Skeletal muscle satellite cell (primary cell): ENCODE measurements at regions not wholly inside any gene's neighbourhood (a gene's known extent, or its start where the extent isn't known, plus 50 kb on each side); places are given as distances from the start of the nearest gene placed in this dataset.

ENCODE experiments used
- H3K27me3 ChIP-seq: 2 replicates; pipeline ENCODE4 v1.7.0; 2013; ENCODE audit warnings: low read length; ENCODE audit not compliant: control insufficient read depth, insufficient read depth
- H3K36me3 ChIP-seq: 2 replicates; pipeline ENCODE4 v1.7.0; 2013; ENCODE audit warnings: mild to moderate bottlenecking, control low read depth, low read length; ENCODE audit not compliant: insufficient read depth
- H3K4me1 ChIP-seq: 2 replicates; pipeline ENCODE4 v1.7.0; 2013; ENCODE audit warnings: low read length; ENCODE audit not compliant: control insufficient read depth, insufficient read depth
- H3K4me2 ChIP-seq: 2 replicates; pipeline ENCODE4 v1.7.0; 2013; ENCODE audit warnings: mild to moderate bottlenecking, low read length
- H3K4me3 ChIP-seq: 2 replicates; pipeline ENCODE4 v1.7.0; 2013; ENCODE audit warnings: low read length
- H3K9ac ChIP-seq: 2 replicates; pipeline ENCODE4 v1.7.0; 2013; ENCODE audit warnings: mild to moderate bottlenecking, low read depth, low read length, moderate library complexity
- H3K9me3 ChIP-seq: replicated peaks from 2 replicates; pipeline ENCODE4 v1.7.0; 2013; ENCODE audit warnings: mild to moderate bottlenecking, control low read depth, low read length

- Histone ChIP-seq H3K4me2 (no peak overlapping the region), H3K4me3 (no peak overlapping the region), H3K27me3 (peaks cover 47% of the 10 kb centered on the region), H3K9me3 (no peaks in the 10 kb centered on the region), H3K36me3 (no peaks in the 10 kb centered on the region), H3K4me1 (no peaks in the 10 kb centered on the region), H3K9ac (no peak overlapping the region)
Observed at GRCh38 chr10:29202386-29202940, 86.4 kb upstream of the LYZL1 start.

- Histone ChIP-seq H3K27me3 (peaks cover 47% of the 10 kb centered on the region), H3K9me3 (no peaks in the 10 kb centered on the region), H3K4me2 (no peak overlapping the region), H3K4me3 (no peak overlapping the region), H3K4me1 (no peaks in the 10 kb centered on the region), H3K36me3 (no peaks in the 10 kb centered on the region), H3K9ac (no peak overlapping the region)
Observed at GRCh38 chr10:29203432-29203831, 85.4 kb upstream of the LYZL1 start.

GRCh38 chr10:29204070-29204800 is 84.6 kb upstream of the LYZL1 start:
- Histone ChIP-seq H3K9me3 (no peaks in the 10 kb centered on the region), H3K36me3 (no peaks in the 10 kb centered on the region), H3K9ac (no peak overlapping the region), H3K4me3 (no peak overlapping the region), H3K4me1 (no peaks in the 10 kb centered on the region), H3K27me3 (peaks cover 52% of the 10 kb centered on the region), H3K4me2 (no peak overlapping the region)

- peaks cover 4% of the 10 kb centered on the region for H3K9me3 ChIP-seq
- no peak overlapping the region for H3K4me3 ChIP-seq
- peaks cover 53% of the 10 kb centered on the region for H3K27me3 ChIP-seq
- H3K4me1 ChIP-seq: no peaks in the 10 kb centered on the region
- H3K36me3 ChIP-seq: no peaks in the 10 kb centered on the region
- no peak overlapping the region for H3K9ac ChIP-seq
- no peak overlapping the region for H3K4me2 ChIP-seq
Observed at GRCh38 chr10:29205787-29206186, 83.1 kb upstream of the LYZL1 start.

GRCh38 chr10:29208845-29209244 is 80.0 kb upstream of the LYZL1 start:
- no peak overlapping the region for H3K9ac ChIP-seq
- no peaks in the 10 kb centered on the region for H3K4me1 ChIP-seq
- H3K9me3 ChIP-seq: peaks cover 4% of the 10 kb centered on the region
- no peak overlapping the region for H3K4me2 ChIP-seq
- no peaks in the 10 kb centered on the region for H3K36me3 ChIP-seq
- H3K27me3 ChIP-seq: peaks cover 30% of the 10 kb centered on the region
- no peak overlapping the region for H3K4me3 ChIP-seq

- Histone ChIP-seq H3K9me3 (peaks cover 4% of the 10 kb centered on the region), H3K27me3 (peaks cover 27% of the 10 kb centered on the region), H3K4me2 (no peak overlapping the region), H3K4me1 (no peaks in the 10 kb centered on the region), H3K4me3 (no peak overlapping the region), H3K9ac (no peak overlapping the region), H3K36me3 (no peaks in the 10 kb centered on the region)
Observed at GRCh38 chr10:29209830-29210229, 79.0 kb upstream of the LYZL1 start.

- Histone ChIP-seq H3K4me2 (no peak overlapping the region), H3K9me3 (peaks cover 4% of the 10 kb centered on the region), H3K27me3 (peaks cover 28% of the 10 kb centered on the region), H3K4me3 (no peak overlapping the region), H3K9ac (no peak overlapping the region), H3K36me3 (no peaks in the 10 kb centered on the region), H3K4me1 (no peaks in the 10 kb centered on the region)
Observed at GRCh38 chr10:29210266-29210868, 78.5 kb upstream of the LYZL1 start.

GRCh38 chr10:29212597-29212996 is 76.3 kb upstream of the LYZL1 start:
- Histone ChIP-seq H3K4me2 (no peak overlapping the region), H3K9ac (no peak overlapping the region), H3K9me3 (peaks cover 4% of the 10 kb centered on the region), H3K4me3 (no peak overlapping the region), H3K4me1 (no peaks in the 10 kb centered on the region), H3K36me3 (no peaks in the 10 kb centered on the region), H3K27me3 (peaks cover 24% of the 10 kb centered on the region)

- Histone ChIP-seq H3K4me2 (no peak overlapping the region), H3K4me1 (no peaks in the 10 kb centered on the region), H3K4me3 (no peak overlapping the region), H3K9me3 (peaks cover 3% of the 10 kb centered on the region), H3K9ac (no peak overlapping the region), H3K27me3 (peaks cover 37% of the 10 kb centered on the region), H3K36me3 (no peaks in the 10 kb centered on the region)
Observed at GRCh38 chr10:29214551-29214950, 74.3 kb upstream of the LYZL1 start.

GRCh38 chr10:29217292-29217738 is 71.6 kb upstream of the LYZL1 start:
- H3K4me1 ChIP-seq: no peaks in the 10 kb centered on the region
- H3K4me3 ChIP-seq: no peak overlapping the region
- no peak overlapping the region for H3K9ac ChIP-seq
- H3K36me3 ChIP-seq: no peaks in the 10 kb centered on the region
- H3K9me3 ChIP-seq: no peaks in the 10 kb centered on the region
- no peak overlapping the region for H3K4me2 ChIP-seq
- peaks cover 53% of the 10 kb centered on the region for H3K27me3 ChIP-seq

GRCh38 chr10:29223326-29223725 is 65.5 kb upstream of the LYZL1 start:
- peaks cover 73% of the 10 kb centered on the region for H3K27me3 ChIP-seq
- no peak overlapping the region for H3K4me2 ChIP-seq
- H3K4me1 ChIP-seq: no peaks in the 10 kb centered on the region
- no peaks in the 10 kb centered on the region for H3K9me3 ChIP-seq
- H3K9ac ChIP-seq: no peak overlapping the region
- H3K36me3 ChIP-seq: no peaks in the 10 kb centered on the region
- no peak overlapping the region for H3K4me3 ChIP-seq

GRCh38 chr10:29224631-29225030 is 64.2 kb upstream of the LYZL1 start:
- H3K27me3 ChIP-seq: peaks cover 67% of the 10 kb centered on the region

More at GRCh38 chr10:29224631-29225030, 64.2 kb upstream of the LYZL1 start:
- Histone ChIP-seq H3K4me2 (no peak overlapping the region), H3K9me3 (no peaks in the 10 kb centered on the region), H3K4me1 (no peaks in the 10 kb centered on the region), H3K4me3 (no peak overlapping the region), H3K36me3 (no peaks in the 10 kb centered on the region), H3K9ac (no peak overlapping the region)
